NCI-H510A treated with DMSO at 0.1 percent for 48 hours (cell line): ENCODE measurements at regions not wholly inside any gene's neighbourhood (a gene's known extent, or its start where the extent isn't known, plus 50 kb on each side); places are given as distances from the start of the nearest gene placed in this dataset.
"Not testable (repeated sequence)": the region's sequence is repeated elsewhere in the genome, so short reads cannot be mapped to it uniquely, and the experiment has no call there.

Experiments
- DNase-seq: peaks from one replicate; lab custom pipeline; 2025; lab: John Stamatoyannopoulos, UW

GRCh38 chr5:98503616-98504015 is 269.8 kb upstream of the RGMB start:
- DNase-seq = no peak

GRCh38 chr5:98504505-98504904 is 269.0 kb upstream of the RGMB start:
- no peak for DNase-seq

- DNase-seq = peak; percentile 18
These were observed 263.1 kb upstream of the RGMB start for GRCh38 chr5:98510143-98510985.

GRCh38 chr5:98513380-98513779 is 260.1 kb upstream of the RGMB start:
- DNase-seq = no peak

- DNase-seq = no peak
These were observed 259.2 kb upstream of the RGMB start for GRCh38 chr5:98514215-98514614.

GRCh38 chr5:98516701-98517100 is 256.8 kb upstream of the RGMB start:
- DNase-seq = no peak

- DNase-seq = no peak
These were observed 255.7 kb upstream of the RGMB start for GRCh38 chr5:98517560-98518366.

- DNase-seq = no peak
These were observed 254.7 kb upstream of the RGMB start for GRCh38 chr5:98518754-98519153.

GRCh38 chr5:98519571-98519970 is 253.9 kb upstream of the RGMB start:
- no peak for DNase-seq

GRCh38 chr5:98521821-98522220 is 251.6 kb upstream of the RGMB start:
- DNase-seq = no peak

- no peak for DNase-seq
These were observed 248.7 kb upstream of the RGMB start for GRCh38 chr5:98524773-98525172.

GRCh38 chr5:98527846-98528245 is 245.6 kb upstream of the RGMB start:
- no peak for DNase-seq

GRCh38 chr5:98529321-98529720 is 244.1 kb upstream of the RGMB start:
- no peak for DNase-seq

- DNase-seq = no peak
These were observed 243.2 kb upstream of the RGMB start for GRCh38 chr5:98530224-98530623.

- no peak for DNase-seq
These were observed 237.6 kb upstream of the RGMB start for GRCh38 chr5:98535901-98536300.

- no peak for DNase-seq
These were observed 233.4 kb upstream of the RGMB start for GRCh38 chr5:98540056-98540455.

- DNase-seq = no peak
These were observed 231.8 kb upstream of the RGMB start for GRCh38 chr5:98541641-98542040.

- DNase-seq = no peak
These were observed 230.0 kb upstream of the RGMB start for GRCh38 chr5:98543490-98543889.

- not testable (repeated sequence) for DNase-seq
These were observed 226.5 kb upstream of the RGMB start for GRCh38 chr5:98546924-98547323.

GRCh38 chr5:98556712-98557111 is 216.8 kb upstream of the RGMB start:
- no peak for DNase-seq

- no peak for DNase-seq
These were observed 215.5 kb upstream of the RGMB start for GRCh38 chr5:98557916-98558315.

- no peak for DNase-seq
These were observed 209.4 kb upstream of the RGMB start for GRCh38 chr5:98563885-98564653.

- DNase-seq = no peak
These were observed 208.6 kb upstream of the RGMB start for GRCh38 chr5:98564836-98565235.
